ENCODE measurements at regions not wholly inside any gene's neighbourhood (a gene's known extent, or its start where the extent isn't known, plus 50 kb on each side); places are given as distances from the start of the nearest gene placed in this dataset.

DNA sequence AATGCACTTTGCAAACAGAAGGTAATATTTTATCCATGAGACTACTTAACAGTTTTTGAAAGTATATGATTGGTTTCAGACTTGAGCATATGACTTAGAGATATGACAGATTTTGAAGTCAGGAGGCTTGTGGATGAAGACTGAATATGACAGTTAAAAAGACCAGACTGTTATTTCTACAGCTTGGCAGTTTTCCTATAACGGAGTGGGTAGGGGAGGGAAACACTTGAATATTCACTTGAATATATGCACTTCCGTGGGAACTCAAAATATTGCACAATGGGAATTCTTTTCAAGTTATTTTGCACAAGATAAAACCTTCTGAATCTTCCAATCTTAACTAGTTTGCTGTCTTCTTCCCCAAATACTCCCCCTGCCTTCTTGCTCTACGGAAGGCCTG is 64.6 kb upstream of the ACKR3 start:
- TF ChIP-seq, protein P1, sequence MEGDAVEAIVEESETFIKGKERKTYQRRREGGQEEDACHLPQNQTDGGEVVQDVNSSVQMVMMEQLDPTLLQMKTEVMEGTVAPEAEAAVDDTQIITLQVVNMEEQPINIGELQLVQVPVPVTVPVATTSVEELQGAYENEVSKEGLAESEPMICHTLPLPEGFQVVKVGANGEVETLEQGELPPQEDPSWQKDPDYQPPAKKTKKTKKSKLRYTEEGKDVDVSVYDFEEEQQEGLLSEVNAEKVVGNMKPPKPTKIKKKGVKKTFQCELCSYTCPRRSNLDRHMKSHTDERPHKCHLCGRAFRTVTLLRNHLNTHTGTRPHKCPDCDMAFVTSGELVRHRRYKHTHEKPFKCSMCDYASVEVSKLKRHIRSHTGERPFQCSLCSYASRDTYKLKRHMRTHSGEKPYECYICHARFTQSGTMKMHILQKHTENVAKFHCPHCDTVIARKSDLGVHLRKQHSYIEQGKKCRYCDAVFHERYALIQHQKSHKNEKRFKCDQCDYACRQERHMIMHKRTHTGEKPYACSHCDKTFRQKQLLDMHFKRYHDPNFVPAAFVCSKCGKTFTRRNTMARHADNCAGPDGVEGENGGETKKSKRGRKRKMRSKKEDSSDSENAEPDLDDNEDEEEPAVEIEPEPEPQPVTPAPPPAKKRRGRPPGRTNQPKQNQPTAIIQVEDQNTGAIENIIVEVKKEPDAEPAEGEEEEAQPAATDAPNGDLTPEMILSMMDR (IDR thresholded peaks at IDR 0.05 in 2 of 3, conservative IDR thresholded peaks at IDR 0.05 in 1 of 3; ENCODE audit: control insufficient read depth in 2 of 3, extremely low read depth in 1 of 3, insufficient read depth in 1 of 3, low read depth in 3 of 3, low read length in 3 of 3): no peak
- TF ChIP-seq NFIC (IDR thresholded peaks at IDR 0.05; ENCODE audit: low read depth, low read length) (no peak), MTA3 (IDR thresholded peaks at IDR 0.05; ENCODE audit: borderline replicate concordance, low read length) (no peak), RCOR1 (conservative IDR thresholded peaks at IDR 0.05; ENCODE audit: low read depth, low read length) (no peak), ATF7 (IDR thresholded peaks at IDR 0.05; ENCODE audit: low read depth) (no peak), CBX5 (IDR thresholded peaks at IDR 0.05; ENCODE audit: low read depth) (no peak)
